HG02970 (cell line): ENCODE measurements at regions not wholly inside any gene's neighbourhood (a gene's known extent, or its start where the extent isn't known, plus 50 kb on each side); places are given as distances from the start of the nearest gene placed in this dataset.
"Not testable (repeated sequence)": the region's sequence is repeated elsewhere in the genome, so short reads cannot be mapped to it uniquely, and the experiment has no call there.

ENCODE experiments used
- ATAC-seq: cut with Tn5 transposase; IDR thresholded peaks from one replicate; pipeline ENCODE4 v1.9.1; 2021; ENCODE audit warnings: mild to moderate bottlenecking, moderate library complexity, moderate number of reproducible peaks; ENCODE audit not compliant: unreplicated experiment, low FRiP score

DNA sequence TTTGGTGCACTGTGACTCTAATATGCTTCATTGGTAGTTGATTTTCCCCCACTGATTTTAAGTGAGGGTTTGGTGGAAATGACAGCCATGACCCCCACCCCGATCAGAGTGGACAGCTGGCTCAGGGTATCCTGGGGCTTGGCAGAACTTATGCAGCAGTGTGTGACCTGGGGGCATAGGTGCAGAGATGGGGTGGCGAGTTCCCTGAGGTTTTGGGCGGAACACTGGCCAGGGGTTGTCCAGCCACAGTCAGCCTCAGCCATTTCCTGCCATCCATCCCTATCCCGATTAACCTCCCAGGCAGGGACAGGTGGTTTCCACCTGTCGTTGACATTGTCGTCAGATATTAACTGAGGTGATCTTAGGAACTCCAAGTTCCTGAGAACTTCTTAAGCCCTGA lies 155.8 kb upstream of the CHST15 start:
- ATAC-seq, result no peak

DNA sequence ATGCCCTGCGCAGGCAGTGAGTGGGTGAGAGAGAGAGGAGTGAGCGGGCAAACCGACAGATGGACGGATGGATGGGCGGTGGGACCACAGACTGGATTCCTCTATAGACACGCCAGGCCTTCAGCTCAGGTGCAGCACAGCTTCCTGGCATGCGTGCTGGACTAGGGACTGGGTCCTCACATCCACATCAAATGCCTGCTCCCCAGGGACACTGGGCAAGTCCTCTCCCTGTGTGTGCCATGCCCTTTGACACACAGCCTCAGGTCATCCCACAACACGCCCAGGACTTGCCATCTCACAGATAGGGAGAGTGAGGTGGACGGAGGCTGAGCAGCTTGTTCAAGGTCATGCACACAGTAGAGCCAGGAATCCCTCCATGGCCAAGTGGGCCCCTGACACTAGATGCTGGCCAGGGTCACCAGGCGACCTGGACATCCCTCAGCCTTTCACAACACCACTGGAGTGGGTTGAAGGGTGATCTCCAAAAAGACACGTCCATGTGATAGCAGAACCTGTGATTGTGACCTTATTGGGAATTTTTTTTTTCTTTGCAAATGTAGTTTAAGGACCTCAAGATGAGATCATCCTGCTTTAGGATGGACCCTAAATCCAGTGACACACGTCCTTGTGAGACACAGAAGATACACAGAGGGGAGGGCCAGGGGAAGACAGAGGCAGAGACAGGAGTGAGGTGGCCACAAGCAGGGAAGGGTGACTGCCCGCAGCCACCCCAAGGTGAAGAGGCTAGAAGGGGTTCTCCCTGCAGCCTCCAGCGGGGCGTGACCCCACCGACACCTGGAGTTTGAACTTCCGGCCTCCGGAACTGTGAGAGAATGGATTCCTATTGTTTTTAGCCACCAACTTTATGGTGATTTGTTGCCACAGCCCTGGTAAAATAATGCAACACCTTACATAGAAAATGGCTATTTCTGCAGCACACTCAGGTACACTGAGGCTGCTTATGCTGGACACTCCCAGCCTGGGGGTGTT lies 155.0 kb upstream of the CHST15 start:
- no peak for ATAC-seq

DNA sequence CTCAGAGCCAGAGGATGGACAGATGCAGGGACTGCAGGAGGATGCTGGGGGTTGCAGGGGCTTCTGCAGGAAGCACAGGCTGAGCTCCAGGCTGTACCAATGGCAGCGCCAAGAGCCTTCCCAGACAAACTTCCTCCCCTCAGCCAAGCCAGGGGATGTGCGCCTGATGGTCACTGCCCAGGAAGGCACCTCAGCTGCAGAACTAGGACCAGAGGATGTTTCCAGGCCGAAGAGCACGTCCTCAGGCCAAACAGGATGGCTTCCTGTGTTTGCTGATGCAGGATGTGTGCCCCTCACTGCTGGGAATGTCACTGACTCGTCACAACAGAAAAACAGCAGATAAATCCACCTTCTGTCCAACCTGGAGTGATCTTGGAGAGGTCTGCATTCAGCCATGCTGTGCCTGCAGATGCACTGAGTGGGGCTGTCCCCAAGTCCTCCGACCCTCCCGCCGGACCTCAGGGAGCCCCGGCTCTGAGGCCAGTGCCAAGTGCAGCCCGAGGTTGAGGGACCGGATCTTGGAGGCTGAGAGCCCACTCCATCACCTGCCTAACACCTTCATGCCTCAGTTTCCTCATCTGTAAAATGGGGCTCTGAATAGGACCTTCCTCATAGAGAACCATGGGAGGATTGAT lies 152.5 kb upstream of the CHST15 start:
- ATAC-seq, result no peak

DNA sequence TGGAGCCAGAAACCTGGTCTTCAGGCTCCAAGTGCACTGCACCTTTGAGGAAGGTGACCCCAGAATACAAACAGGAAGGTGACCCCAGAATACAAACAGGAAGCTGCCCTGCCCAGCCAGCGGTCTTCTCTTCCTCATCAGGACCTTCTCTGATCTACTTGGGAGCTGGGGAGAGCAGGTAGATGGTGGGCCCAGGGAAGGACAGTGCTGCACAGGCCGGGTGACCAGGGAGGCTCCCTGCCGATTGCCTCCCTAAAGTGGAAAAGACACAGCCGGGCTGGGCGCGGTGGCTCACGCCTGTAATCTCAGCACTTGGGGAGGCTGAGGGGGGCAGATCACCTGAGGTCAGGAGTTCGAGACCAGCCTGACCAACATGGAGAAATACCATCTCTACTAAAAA lies 151.8 kb upstream of the CHST15 start:
- ATAC-seq, result no peak

DNA sequence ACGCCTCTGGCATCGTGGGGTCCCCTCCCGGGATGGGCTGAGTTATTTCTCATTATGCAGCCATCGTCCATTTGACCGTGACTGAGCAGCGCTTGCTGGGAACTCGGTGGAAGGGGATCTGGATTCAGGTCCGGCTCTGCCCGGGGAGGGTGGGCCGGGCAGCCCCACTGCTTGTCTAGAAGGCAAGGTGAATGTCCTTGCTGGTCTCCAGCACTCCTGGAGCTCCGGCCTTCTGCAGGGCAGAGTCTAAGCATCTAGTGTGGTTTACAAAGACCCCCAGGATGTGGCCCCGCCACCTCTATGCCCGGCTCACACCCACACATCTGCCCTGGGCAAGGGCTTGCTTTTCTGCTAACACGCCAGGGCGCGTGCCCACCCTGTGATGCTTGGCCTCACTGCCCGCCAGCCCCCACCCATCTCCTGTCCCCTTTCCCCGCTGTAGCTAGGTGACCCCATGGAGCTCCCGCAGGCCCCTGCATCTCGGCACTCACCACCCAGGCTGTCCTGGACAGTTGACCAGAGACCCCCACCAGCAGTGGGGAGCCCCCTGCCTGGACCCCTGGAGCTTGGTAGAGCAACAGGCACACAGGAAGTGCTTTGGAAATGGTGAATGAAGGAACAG lies 151.0 kb upstream of the CHST15 start:
- no peak for ATAC-seq

DNA sequence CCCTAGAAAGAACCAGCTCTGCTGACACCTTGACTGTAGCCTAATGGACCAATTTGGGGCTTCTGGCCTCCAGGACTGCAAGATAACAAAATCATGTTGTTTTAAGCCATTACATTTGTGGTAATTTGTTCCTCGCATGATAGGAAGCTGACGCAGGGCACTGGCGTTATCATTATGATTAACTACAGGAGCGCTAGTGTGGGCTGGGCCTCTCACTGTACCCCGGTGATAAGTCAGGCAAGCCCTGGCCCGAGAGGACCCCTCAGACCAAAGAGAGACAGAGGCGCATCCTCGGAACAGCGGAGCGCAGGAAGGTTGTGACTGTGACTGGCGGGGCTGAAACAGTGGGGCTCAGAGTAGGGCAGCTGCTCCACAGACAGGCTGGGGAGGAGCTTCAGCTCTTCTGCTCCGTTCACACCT lies 150.3 kb upstream of the CHST15 start:
- ATAC-seq, result no peak

DNA sequence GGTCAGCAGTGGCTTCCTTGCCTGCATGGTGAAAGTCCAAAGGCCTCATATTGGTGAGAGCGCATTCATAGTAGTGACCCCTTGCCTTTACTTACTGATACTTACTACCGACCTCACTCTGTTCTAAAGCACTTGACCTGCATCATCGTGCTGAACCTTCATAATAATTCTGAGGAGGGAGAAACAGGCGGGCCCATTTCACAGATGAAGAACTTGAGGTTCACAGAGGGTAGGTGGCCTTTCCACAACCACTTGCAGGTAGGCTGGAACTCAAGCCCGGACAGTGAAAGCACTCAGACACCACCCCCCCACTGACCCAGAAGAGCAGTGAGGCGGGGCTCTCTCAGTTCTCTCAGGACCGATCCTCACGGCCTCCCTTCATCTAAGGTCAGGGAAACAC lies 149.4 kb upstream of the CHST15 start:
- ATAC-seq, result no peak

DNA sequence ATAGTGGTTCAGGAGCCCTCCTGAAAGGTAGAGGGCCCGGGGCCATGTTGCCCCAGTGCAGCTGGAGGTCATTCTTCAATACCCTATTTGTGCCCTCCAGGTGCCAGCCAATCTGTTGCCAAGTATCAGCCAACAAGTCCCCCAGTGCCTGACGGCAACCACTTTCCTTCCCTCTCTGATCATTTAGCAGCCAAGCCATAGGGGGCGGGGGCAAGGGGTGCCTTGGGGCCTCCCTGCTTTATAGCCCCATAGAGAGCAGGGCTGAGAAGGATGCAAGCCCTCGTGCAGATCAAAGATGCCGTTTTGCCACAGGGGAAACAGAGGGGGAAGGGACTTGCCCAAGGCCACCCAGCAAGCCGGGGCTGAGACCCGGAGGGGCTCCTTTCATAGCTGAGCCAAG lies 149.0 kb upstream of the CHST15 start:
- ATAC-seq, result no peak

DNA sequence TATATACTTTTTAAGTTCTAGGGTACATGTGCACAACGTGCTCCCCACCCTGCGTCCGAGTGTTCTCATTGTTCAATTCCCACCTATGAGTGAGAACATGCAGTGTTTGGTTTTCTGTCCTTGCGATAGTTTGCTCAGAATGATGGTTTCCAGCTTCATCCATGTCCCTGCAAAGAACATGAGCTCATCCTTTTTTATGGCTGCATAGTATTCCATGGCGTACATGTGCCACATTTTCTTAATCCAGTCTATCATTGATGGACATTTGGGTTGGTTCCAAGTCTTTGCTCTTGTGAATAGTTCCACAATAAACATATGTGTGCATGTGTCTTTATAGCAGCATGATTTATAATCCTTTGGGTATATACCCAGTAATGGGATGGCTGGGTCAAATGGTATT lies 148.1 kb upstream of the CHST15 start:
- not testable (repeated sequence) for ATAC-seq

DNA sequence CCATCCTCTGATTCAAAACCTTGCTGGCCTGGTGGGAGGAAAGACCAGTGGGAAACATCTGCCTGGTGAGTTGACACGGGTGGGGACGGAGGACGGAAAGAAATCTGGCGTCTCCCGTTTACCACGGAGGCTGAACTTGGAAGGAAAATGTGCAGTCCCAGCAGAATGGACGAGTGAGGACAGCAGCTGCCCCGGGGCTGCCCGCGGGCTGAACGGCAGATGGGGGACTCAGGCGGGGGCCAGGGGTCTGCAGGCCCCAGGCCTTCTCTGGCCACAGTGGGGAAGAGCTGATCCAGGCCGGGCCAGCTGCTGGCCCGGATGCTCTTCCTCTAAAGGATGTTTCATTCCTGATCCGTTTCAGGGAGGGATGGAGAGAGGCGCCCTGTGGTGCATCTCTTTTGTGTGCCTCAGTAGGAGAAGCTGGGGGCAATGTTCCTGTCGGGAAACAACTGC lies 147.5 kb upstream of the CHST15 start:
- ATAC-seq, result no peak

DNA sequence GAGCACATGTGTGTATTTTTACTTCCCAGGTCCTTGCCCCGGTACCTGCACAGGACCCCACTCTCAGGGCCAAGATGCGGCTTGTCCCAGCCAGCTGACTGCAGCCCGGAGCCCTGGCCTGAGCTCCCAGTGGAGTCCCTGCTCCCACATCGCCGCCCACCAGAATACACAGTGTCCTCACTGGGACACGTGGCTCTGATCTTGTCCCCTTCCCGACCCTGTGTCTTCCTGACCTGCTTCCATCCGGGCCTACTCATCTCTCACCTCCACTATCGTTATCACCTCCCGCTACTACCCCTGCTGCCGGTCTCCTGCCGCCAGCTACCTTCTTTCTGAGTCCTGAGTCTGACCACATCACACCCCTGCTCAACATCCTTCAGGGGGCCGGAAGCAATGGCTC lies 146.3 kb upstream of the CHST15 start:
- ATAC-seq, result no peak

DNA sequence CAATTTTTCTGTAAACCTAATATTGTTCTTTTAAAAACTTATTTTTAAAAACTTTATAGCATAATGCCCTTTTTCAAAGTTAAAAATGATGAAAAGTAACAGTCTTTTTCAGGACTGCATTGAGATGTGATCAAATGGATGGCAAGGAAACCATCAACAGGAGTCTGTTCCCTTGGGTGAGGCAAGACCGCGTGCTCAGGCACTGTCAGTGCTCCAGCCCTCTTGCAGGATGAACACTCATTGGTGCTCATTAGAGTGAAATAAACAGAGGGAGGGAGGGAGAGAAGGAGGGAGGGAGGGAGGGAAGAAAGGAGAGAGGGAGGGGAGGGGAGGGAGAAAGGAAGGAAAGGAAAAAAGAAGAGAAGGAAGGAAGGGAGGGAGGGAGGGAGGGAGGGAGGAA lies 145.7 kb upstream of the CHST15 start:
- no peak for ATAC-seq

DNA sequence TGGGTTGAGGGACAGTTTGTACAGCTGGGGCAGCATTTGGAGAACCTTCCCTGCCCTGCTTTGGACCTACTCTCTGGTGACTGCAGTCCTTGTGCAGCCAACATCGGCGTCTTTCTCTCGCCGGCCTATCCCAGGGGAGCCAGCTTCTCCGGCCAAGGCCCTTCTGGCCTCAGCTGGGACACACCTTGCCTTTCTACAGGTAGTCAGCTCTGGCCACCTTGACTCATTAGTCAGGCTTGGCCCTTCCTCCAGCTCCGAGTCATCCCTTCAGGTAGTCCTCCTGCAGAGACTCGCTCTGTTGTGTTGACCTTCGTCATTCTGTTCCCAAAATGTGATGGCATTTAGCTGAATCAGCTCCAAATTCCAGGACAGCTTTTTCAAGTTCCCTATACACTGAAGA lies 145.0 kb upstream of the CHST15 start:
- ATAC-seq, result no peak

DNA sequence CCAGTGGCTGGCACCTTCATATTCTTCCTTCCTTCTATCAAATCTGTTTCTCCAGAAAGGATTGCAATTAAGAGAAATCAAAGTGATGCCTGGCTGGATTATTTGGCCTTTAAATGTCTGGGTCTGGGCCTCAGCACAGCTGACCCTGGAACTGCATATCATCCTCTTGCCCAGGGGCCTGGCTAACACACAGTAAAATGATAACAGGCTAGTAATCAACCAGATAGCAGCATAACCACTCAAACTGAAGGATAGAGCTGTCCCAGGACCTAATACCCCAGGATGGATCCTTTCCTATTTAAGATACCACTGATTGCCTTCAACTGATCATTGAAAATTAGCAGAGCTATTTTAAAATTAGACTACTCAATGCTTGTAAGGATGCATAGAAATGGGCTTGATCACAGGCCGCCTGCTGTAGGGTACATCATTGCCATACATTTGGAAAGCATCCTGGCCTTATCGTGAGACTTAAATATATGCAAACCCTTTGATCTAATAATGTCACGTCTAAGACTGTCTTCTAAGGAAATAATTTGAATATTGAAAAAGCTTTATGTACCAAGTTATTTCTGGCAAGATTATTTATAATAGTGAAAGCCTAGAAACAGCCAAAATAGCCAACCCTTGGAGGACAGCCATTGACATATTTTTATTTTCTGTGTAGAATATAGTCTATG lies 144.0 kb upstream of the CHST15 start:
- no peak for ATAC-seq

DNA sequence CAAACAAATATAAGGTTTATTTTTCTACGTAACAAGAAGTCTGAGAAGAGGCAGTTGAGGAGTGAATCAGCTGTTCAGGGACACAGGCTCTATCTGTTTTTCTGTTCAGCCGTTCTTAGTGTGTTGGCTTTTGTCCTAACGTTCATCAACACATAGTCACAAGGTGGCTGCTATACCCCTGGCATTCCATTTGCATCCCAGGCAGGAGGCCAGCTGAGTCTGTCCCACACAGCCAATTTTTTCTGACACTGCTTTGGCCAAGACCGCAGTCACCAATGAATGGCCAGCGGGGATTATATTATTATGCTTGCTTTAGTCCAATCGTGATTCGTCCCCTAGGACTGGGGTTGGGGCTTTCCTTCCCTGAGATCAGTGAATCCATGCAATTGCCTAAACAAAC lies 143.4 kb upstream of the CHST15 start:
- ATAC-seq, result no peak

DNA sequence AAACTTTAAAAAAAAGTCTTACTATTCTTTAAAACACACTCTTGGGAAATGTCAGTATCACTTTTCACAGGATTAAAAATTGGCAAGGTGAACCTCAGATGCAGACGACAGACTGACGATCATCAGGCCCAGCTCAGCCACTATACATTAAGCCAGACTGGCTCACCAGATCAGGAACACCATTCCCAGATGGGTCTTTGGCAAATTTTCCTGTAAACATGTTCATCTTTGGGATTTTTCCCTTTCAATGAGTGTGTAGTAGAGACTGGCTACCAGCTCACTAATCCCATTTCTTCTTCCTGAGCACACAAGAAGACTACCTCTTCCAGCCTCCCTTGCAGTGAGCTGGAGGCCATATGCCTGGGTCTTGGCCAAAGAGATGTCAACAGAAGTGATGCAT lies 142.7 kb upstream of the CHST15 start:
- ATAC-seq, result no peak

DNA sequence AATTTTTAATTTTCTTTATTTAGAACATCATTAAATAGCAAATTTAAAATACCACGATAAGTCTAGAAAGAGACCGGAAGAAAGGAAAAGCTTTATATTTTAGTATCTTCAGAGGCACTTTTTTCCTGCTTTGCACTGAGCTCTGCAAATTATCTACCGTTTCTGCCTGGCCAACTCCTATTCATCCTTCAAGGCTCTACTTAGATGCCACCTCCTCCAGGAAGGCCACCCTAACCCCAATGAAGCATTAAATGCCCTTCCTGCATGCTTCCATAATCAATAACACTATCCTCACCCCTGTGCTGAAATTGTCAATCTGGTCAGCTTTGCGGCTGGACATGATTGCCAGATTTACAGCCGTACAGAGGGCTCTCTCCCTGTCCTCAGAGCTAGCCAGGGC lies 141.8 kb upstream of the CHST15 start:
- no peak for ATAC-seq

DNA sequence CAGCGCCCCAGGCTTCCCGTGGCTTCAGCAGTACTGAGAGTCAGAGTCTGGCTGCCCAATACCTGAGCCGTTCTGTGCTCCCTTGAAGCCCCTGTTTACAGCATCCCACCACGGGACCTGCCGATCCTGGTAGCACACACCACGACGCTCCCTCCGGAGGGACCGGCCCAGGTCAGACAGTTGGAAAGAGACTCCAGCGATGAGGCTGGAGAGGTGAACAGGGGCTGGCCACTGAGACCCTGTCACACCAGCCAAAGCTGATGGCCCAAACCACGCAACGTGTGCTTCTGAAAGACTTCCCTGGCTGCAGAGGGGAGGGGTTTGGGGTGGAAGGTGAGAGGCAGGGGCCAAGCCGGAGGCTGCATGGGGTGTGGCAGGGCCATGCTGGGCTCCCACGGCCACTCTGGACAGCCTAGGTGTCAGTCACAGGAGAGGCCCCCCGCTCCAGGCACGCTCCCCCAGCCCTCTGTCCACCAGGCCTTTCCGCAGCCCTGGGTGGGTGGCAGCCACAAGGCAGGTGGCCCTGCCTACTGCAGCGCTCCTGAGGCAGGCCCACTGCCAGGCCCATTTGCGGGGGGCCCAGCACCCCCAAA lies 140.2 kb upstream of the CHST15 start:
- ATAC-seq, result no peak

DNA sequence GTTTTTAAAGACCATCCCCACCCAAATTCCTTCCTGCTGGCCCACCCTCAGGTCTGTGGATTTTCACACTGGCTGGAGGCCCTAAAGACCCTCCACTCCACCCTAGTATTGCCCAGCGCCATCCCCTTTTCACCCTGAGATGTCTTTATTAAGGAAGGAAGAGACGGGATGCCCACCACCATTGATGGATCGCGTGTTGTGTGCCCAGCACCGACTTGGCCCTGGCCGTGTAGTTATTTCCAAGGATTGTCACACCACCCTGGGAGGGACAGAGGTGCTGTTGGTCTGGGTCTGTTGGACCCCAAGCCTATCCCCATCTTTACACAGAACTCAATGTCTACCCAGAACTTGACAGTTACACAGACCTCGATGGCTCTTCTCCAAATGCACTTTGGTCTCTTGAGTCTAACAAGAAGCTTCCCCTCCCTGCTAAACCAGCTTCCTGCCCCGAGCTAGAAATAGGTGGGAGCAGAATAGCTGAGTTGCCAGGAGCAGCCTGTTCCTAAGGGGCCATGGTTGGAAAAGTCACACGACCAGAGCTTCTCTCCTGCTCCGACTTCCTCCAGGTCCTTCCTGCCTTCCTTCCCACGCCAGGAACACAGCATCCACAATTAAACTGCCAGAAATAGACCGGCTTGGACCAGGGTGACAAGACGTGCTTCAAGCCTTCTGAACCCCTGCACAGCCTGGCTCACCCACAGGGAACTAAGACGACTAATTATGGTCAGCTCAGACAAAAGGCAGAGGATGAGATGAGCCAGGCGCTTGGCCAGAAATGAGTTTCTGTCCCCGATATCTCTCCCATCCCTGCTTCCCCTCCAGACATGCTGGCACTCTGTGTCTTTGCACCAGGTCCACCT lies 139.5 kb upstream of the CHST15 start:
- ATAC-seq, result no peak
